SK-N-SH (cell line): ENCODE measurements at regions not wholly inside any gene's neighbourhood (a gene's known extent, or its start where the extent isn't known, plus 50 kb on each side); places are given as distances from the start of the nearest gene placed in this dataset.

Experiments
- CTCF ChIA-PET: fragments of 300-600, 350-600 bp; formaldehyde crosslinking; extraction: SDS; loops from one replicate; lab custom pipeline; 2021; lab: Yijun Ruan, JAX
- POLR2A ChIA-PET: fragments of 350-600 bp; sonication (Branson Sonifier 250); formaldehyde crosslinking; extraction: SDS; loops from one replicate; lab custom pipeline; 2020; ENCODE audit warnings: antibody characterized with exemption, inconsistent platforms; lab: Yijun Ruan, JAX
- DNase-seq: peaks from one replicate; pipeline ENCODE4 v3.0.0; 2012
- H2AFZ ChIP-seq: fragments of 200-600 bp; sonication (generic); 2 replicates; pipeline ENCODE4 v1.8.1; 2016; ENCODE audit warnings: antibody characterized with exemption, mild to moderate bottlenecking, low read depth
- H3F3A ChIP-seq: fragments of 200-600 bp; sonication (generic); replicated peaks from 2 replicates; pipeline ENCODE3; 2016; ENCODE audit warnings: antibody characterized with exemption, mild to moderate bottlenecking; ENCODE audit not compliant: insufficient read depth
- H3K27ac ChIP-seq, 2 experiments: fragments of 200-500 bp in 1 of 2; fragments of 200-600 bp in 1 of 2; sonication (Bioruptor generic) in 1 of 2; sonication (generic), shearing (Covaris generic) in 1 of 2; 2 replicates each; pipeline versions ENCODE4 v1.5.1 to v1.6.1; 2014 to 2016; ENCODE audit warnings: low read depth in 2 of 2, inconsistent platforms in 1 of 2, low read length in 1 of 2, mild to moderate bottlenecking in 1 of 2, mixed read lengths in 1 of 2
- H3K27me3 ChIP-seq: fragments of 200-600 bp; sonication (generic), shearing (Covaris generic); 2 replicates; pipeline ENCODE4 v1.6.1; 2016; ENCODE audit warnings: mixed run types; ENCODE audit not compliant: insufficient read depth
- H3K36me3 ChIP-seq, 2 experiments: fragments of 200-500 bp in 1 of 2; fragments of 200-600 bp in 1 of 2; sonication (Bioruptor generic) in 1 of 2; sonication (generic) in 1 of 2; replicated peaks in 1 of 2; 2 replicates each; pipeline versions ENCODE3 to v1.5.1; 2014 to 2016; ENCODE audit warnings: low read length in 1 of 2, mild to moderate bottlenecking in 1 of 2; ENCODE audit not compliant: insufficient read depth in 2 of 2, control insufficient read depth in 1 of 2
- H3K4me1 ChIP-seq, 2 experiments: fragments of 200-500 bp in 1 of 2; fragments of 200-600 bp in 1 of 2; sonication (Bioruptor generic) in 1 of 2; sonication (generic), shearing (Covaris generic) in 1 of 2; 2 replicates each; pipeline versions ENCODE4 v1.5.1 to v1.6.1; 2014 to 2016; ENCODE audit warnings: low read depth in 1 of 2, low read length in 1 of 2, mixed run types in 1 of 2; ENCODE audit not compliant: insufficient read depth in 2 of 2, control insufficient read depth in 1 of 2
- H3K4me2 ChIP-seq: fragments of 200-600 bp; sonication (generic), shearing (Covaris generic); 2 replicates; pipeline ENCODE4 v1.6.1; 2017; ENCODE audit warnings: mixed run types
- H3K4me3 ChIP-seq, 2 experiments: fragments of 200-500 bp in 1 of 2; fragments of 200-600 bp in 1 of 2; sonication (Bioruptor generic) in 1 of 2; sonication (generic), shearing (Covaris generic) in 1 of 2; 2 replicates each; pipeline versions ENCODE4 v1.5.1 to v1.8.1; 2014 to 2016; ENCODE audit warnings: low read depth in 2 of 2, inconsistent platforms in 1 of 2, low read length in 1 of 2, mild to moderate bottlenecking in 1 of 2, mixed read lengths in 1 of 2, moderate library complexity in 1 of 2
- H3K79me2 ChIP-seq: fragments of 200-600 bp; sonication (generic); 2 replicates; pipeline ENCODE4 v1.8.1; 2017; ENCODE audit warnings: mild to moderate bottlenecking; ENCODE audit not compliant: insufficient read depth
- H3K9ac ChIP-seq: fragments of 200-600 bp; sonication (generic); 2 replicates; pipeline ENCODE4 v1.6.1; 2017; ENCODE audit warnings: mixed run types
- H3K9me2 ChIP-seq: fragments of 200-600 bp; sonication (generic); 2 replicates; pipeline ENCODE4 v1.6.1; 2017; ENCODE audit warnings: mixed run types
- H3K9me3 ChIP-seq: fragments of 200-600 bp; sonication (generic); 2 replicates; pipeline ENCODE4 v1.6.1; 2017; ENCODE audit warnings: mixed run types, mild to moderate bottlenecking, moderate library complexity
- H4K20me1 ChIP-seq: fragments of 200-600 bp; sonication (generic); 2 replicates; pipeline ENCODE4 v1.6.1; 2017; ENCODE audit warnings: mild to moderate bottlenecking, mixed run types; ENCODE audit not compliant: insufficient read depth
- CHD2 ChIP-seq: fragments of 150-350 bp; IDR thresholded peaks from 2 replicates; pipeline ENCODE4 v1.6.1; 2018; ENCODE audit warnings: low read length; ENCODE audit not compliant: partially characterized antibody
- ELF1 ChIP-seq: IDR thresholded peaks from 2 replicates; pipeline ENCODE4 v1.4.0; 2012
- EZH2phosphoT487 ChIP-seq: fragments of 200-600 bp; sonication (generic); IDR thresholded peaks from 2 replicates; pipeline ENCODE4 v1.6.1; 2017; ENCODE audit warnings: low read depth, mixed run types, mild to moderate bottlenecking, antibody characterized with exemption, moderate library complexity, borderline replicate concordance
- FOSL2 ChIP-seq: IDR thresholded peaks from 2 replicates; pipeline ENCODE4 v1.4.0; 2012; ENCODE audit warnings: low read depth, mild to moderate bottlenecking, moderate library complexity, borderline replicate concordance
- FOXJ3 ChIP-seq: sonication (generic); formaldehyde crosslinking; IDR thresholded peaks from 2 replicates; pipeline ENCODE4 v1.5.1; 2020; ENCODE audit warnings: mild to moderate bottlenecking, missing genetic modification reagents
- FOXM1 ChIP-seq: IDR thresholded peaks from 2 replicates; pipeline ENCODE4 v1.4.0; 2012; ENCODE audit warnings: low read depth, mild to moderate bottlenecking
- MEF2A ChIP-seq: IDR thresholded peaks from 2 replicates; pipeline ENCODE4 v1.4.0; 2012; ENCODE audit warnings: low read depth, borderline replicate concordance
- MXI1 ChIP-seq: IDR thresholded peaks from 2 replicates; pipeline ENCODE4 v1.6.1; 2012; ENCODE audit warnings: mild to moderate bottlenecking, low read depth, low read length, improper control_type of control experiment
- NFIC ChIP-seq: IDR thresholded peaks from 2 replicates; pipeline ENCODE4 v1.4.0; 2012; ENCODE audit warnings: borderline replicate concordance
- NRF1 ChIP-seq: IDR thresholded peaks from 2 replicates; pipeline ENCODE4 v1.6.1; 2012; ENCODE audit warnings: low read depth, mild to moderate bottlenecking, low read length
- POLR2AphosphoS5 ChIP-seq: IDR thresholded peaks from 2 replicates; pipeline ENCODE4 v1.6.1; 2012; ENCODE audit warnings: low read depth, low read length
- RXRA ChIP-seq: IDR thresholded peaks from 2 replicates; pipeline ENCODE4 v1.4.0; 2012; ENCODE audit warnings: low read depth, mild to moderate bottlenecking, borderline replicate concordance
- SIN3A ChIP-seq: IDR thresholded peaks from 2 replicates; pipeline ENCODE4 v1.6.1; 2012; ENCODE audit warnings: low read depth, mild to moderate bottlenecking, low read length, moderate library complexity, borderline replicate concordance
- SMC3 ChIP-seq: IDR thresholded peaks from 2 replicates; pipeline ENCODE4 v1.6.1; 2012; ENCODE audit warnings: low read depth, low read length, improper control_type of control experiment
- TAF1 ChIP-seq: IDR thresholded peaks from 2 replicates; pipeline ENCODE4 v1.6.1; 2012; ENCODE audit warnings: low read depth, mild to moderate bottlenecking, low read length, moderate library complexity, borderline replicate concordance
- TCF12 ChIP-seq: IDR thresholded peaks from 2 replicates; pipeline ENCODE4 v1.4.0; 2012
- YY1 ChIP-seq: IDR thresholded peaks from 2 replicates; pipeline ENCODE4 v1.4.0; 2012; ENCODE audit warnings: low read depth, mild to moderate bottlenecking
- TF ChIP-seq, protein P1 (sequence below): IDR thresholded peaks from 2 replicates; pipeline ENCODE4 v1.4.0; 2012; ENCODE audit warnings: low read depth, borderline replicate concordance
- TF ChIP-seq, protein P2 (sequence below): fragments of 200-600 bp; sonication (generic); IDR thresholded peaks from 2 replicates; pipeline ENCODE4 v1.6.1; 2017; ENCODE audit warnings: antibody characterized with exemption, mild to moderate bottlenecking, moderate library complexity
- TF ChIP-seq, protein P3 (sequence below): fragments of 150-350 bp; IDR thresholded peaks from 2 replicates; pipeline ENCODE4 v1.6.1; 2016; ENCODE audit warnings: mild to moderate bottlenecking, low read depth, low read length

DNA sequence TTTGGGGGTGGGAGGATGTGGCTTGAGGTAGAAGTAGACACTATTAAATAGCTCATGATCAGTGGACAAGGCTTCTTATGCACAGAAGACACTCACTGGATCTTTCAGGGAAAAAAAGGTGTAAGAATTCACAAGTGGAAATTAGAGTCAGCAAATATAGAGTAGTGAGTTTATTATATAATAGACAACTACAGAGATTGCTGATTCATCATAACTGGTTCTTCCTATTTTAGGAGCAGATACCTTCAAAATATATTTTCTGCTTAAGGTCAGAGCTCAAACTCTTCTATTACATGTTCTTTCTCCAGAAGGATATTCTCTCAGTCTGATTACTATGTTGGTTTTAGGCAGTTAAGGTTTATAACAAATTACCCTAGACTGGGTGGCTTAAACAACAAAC is 646.9 kb upstream of the CDH7 start:
- no peaks in the 10 kb centered on the region for H3K79me2 ChIP-seq
- H3K27ac ChIP-seq = no peak overlapping the region
- no peaks in the 10 kb centered on the region for H3K9me3 ChIP-seq
- H3K4me3 ChIP-seq = no peak overlapping the region
- H3K36me3 ChIP-seq = no peaks in the 10 kb centered on the region
- H4K20me1 ChIP-seq = no peaks in the 10 kb centered on the region
- no peaks in the 10 kb centered on the region for H3K4me1 ChIP-seq
- H3K9ac ChIP-seq = no peak overlapping the region
- POLR2A ChIA-PET = no interaction called here
- H3F3A ChIP-seq = no peaks in the 10 kb centered on the region
- no peaks in the 10 kb centered on the region for H3K27me3 ChIP-seq
- TF ChIP-seq ELF1 = no peak
- TF ChIP-seq, protein P1, sequence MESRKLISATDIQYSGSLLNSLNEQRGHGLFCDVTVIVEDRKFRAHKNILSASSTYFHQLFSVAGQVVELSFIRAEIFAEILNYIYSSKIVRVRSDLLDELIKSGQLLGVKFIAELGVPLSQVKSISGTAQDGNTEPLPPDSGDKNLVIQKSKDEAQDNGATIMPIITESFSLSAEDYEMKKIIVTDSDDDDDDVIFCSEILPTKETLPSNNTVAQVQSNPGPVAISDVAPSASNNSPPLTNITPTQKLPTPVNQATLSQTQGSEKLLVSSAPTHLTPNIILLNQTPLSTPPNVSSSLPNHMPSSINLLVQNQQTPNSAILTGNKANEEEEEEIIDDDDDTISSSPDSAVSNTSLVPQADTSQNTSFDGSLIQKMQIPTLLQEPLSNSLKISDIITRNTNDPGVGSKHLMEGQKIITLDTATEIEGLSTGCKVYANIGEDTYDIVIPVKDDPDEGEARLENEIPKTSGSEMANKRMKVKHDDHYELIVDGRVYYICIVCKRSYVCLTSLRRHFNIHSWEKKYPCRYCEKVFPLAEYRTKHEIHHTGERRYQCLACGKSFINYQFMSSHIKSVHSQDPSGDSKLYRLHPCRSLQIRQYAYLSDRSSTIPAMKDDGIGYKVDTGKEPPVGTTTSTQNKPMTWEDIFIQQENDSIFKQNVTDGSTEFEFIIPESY = no peak
- no peak for TF ChIP-seq FOXM1
- TF ChIP-seq MEF2A = no peak
- TF ChIP-seq, protein P2, sequence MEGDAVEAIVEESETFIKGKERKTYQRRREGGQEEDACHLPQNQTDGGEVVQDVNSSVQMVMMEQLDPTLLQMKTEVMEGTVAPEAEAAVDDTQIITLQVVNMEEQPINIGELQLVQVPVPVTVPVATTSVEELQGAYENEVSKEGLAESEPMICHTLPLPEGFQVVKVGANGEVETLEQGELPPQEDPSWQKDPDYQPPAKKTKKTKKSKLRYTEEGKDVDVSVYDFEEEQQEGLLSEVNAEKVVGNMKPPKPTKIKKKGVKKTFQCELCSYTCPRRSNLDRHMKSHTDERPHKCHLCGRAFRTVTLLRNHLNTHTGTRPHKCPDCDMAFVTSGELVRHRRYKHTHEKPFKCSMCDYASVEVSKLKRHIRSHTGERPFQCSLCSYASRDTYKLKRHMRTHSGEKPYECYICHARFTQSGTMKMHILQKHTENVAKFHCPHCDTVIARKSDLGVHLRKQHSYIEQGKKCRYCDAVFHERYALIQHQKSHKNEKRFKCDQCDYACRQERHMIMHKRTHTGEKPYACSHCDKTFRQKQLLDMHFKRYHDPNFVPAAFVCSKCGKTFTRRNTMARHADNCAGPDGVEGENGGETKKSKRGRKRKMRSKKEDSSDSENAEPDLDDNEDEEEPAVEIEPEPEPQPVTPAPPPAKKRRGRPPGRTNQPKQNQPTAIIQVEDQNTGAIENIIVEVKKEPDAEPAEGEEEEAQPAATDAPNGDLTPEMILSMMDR = no peak
- no peak for TF ChIP-seq POLR2AphosphoS5
- TF ChIP-seq CHD2 = no peak
- TF ChIP-seq EZH2phosphoT487 = no peak
- TF ChIP-seq RXRA = no peak
- TF ChIP-seq SMC3 = no peak
- TF ChIP-seq FOSL2 = no peak
- TF ChIP-seq TCF12 = no peak
- no peak for TF ChIP-seq MXI1
- TF ChIP-seq FOXJ3 (CRISPR knock-in tag) = no peak
- TF ChIP-seq, protein P3, sequence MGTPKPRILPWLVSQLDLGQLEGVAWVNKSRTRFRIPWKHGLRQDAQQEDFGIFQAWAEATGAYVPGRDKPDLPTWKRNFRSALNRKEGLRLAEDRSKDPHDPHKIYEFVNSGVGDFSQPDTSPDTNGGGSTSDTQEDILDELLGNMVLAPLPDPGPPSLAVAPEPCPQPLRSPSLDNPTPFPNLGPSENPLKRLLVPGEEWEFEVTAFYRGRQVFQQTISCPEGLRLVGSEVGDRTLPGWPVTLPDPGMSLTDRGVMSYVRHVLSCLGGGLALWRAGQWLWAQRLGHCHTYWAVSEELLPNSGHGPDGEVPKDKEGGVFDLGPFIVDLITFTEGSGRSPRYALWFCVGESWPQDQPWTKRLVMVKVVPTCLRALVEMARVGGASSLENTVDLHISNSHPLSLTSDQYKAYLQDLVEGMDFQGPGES = no peak
- no peak for TF ChIP-seq TAF1
- no peak for TF ChIP-seq SIN3A
- no peak for TF ChIP-seq NRF1
- TF ChIP-seq NFIC = no peak
- TF ChIP-seq YY1 = no peak
- H2AFZ ChIP-seq = no peak overlapping the region
- DNase-seq = no peak
- CTCF ChIA-PET = interaction anchor here (0.6 to 1.2 kb wide), 2 partner anchors 12 to 442 kb away, joined by 3 to 6 read pairs; no protein-coding TSS in a partner anchor
- no peak overlapping the region for H3K4me2 ChIP-seq
- H3K9me2 ChIP-seq = no peaks in the 10 kb centered on the region
